Endothelial cell (in vitro differentiated cells): ENCODE measurements at regions not wholly inside any gene's neighbourhood (a gene's known extent, or its start where the extent isn't known, plus 50 kb on each side); places are given as distances from the start of the nearest gene placed in this dataset.

Experiments used
- DNase-seq: peaks from one replicate; pipeline ENCODE4 v3.0.0; 2021; ENCODE audit warnings: low spot score
- H3K27ac Mint-ChIP-seq: one replicate; pipeline ENCODE4 v1.8.0; 2021; ENCODE audit warnings: mixed read lengths, inconsistent platforms; ENCODE audit not compliant: unreplicated experiment
- H3K27me3 Mint-ChIP-seq: one replicate; pipeline ENCODE4 v1.8.0; 2021; ENCODE audit warnings: mild to moderate bottlenecking, moderate library complexity, mixed read lengths, inconsistent platforms; ENCODE audit not compliant: unreplicated experiment
- H3K36me3 Mint-ChIP-seq: one replicate; pipeline ENCODE4 v1.8.0; 2021; ENCODE audit warnings: mild to moderate bottlenecking, low read depth, mixed read lengths, inconsistent platforms; ENCODE audit not compliant: unreplicated experiment
- H3K4me1 Mint-ChIP-seq: one replicate; pipeline ENCODE4 v1.8.0; 2021; ENCODE audit warnings: mild to moderate bottlenecking, mixed read lengths, inconsistent platforms; ENCODE audit not compliant: unreplicated experiment
- H3K4me3 Mint-ChIP-seq: one replicate; pipeline ENCODE4 v1.8.0; 2021; ENCODE audit warnings: mild to moderate bottlenecking, mixed read lengths, inconsistent platforms; ENCODE audit not compliant: unreplicated experiment
- H3K9me3 Mint-ChIP-seq: one replicate; pipeline ENCODE4 v1.8.0; 2021; ENCODE audit warnings: mixed read lengths, inconsistent platforms; ENCODE audit not compliant: unreplicated experiment
- CTCF ChIP-seq: fragments of 200-600 bp; sonication (generic); IDR thresholded peaks from one replicate; pipeline ENCODE4 v1.5.0; 2021; ENCODE audit warnings: antibody characterized with exemption; ENCODE audit not compliant: unreplicated experiment

DNA sequence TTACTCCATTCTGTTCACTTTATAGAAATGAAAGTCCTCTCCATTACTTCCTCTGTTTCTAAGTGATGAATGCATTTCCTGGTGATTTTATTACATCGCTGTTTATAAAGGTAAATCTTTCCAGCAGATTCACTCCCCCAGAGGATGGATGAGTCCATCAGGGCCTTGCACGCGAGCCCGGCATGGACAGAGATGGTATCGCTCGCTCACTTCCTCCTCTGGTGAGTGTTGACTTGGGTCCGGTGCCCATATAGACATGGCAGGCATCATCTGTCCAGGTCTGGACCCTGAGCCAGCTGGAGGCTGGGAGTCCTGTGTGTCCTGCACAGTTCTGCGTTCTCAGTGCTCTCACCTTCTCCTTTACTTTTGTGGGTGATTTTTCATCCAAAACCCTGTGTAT, 733.6 kb upstream of the SALL3 start:
- no peak for TF ChIP-seq CTCF
- peaks cover 8% of the 10 kb centered on the region for H3K27me3 Mint-ChIP-seq
- peaks cover 55% of the 10 kb centered on the region for H3K9me3 Mint-ChIP-seq
- H3K4me1 Mint-ChIP-seq: no peaks in the 10 kb centered on the region
- peaks cover 3% of the 10 kb centered on the region for H3K36me3 Mint-ChIP-seq
- no peak overlapping the region for H3K4me3 Mint-ChIP-seq
- H3K27ac Mint-ChIP-seq: no peak overlapping the region
- no peak for DNase-seq

DNA sequence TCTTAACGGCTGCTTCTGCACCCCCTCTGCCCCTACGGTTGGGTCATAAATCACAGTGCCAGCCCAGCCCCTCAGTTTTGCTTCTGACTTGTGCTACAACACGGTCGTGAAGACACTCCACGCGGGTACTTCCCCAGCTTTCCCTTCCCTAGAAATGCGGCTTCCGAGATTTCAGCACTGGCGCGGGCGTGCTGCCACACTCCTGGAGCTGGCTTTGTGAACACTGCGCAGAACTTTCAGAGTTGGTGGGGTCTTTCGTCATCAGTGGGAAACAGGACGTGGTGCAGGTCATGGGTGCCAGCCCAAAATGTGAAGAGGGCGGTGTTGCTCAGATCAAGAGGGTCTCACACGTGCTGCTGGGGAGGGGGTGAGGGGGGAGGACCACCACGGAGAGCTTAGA, 733.0 kb upstream of the SALL3 start:
- TF ChIP-seq CTCF: no peak
- Mint-ChIP-seq H3K9me3 (peaks cover 50% of the 10 kb centered on the region), H3K27ac (no peak overlapping the region), H3K4me1 (no peaks in the 10 kb centered on the region), H3K27me3 (peaks cover 8% of the 10 kb centered on the region), H3K36me3 (peaks cover 3% of the 10 kb centered on the region), H3K4me3 (no peak overlapping the region)
- no peak for DNase-seq

DNA sequence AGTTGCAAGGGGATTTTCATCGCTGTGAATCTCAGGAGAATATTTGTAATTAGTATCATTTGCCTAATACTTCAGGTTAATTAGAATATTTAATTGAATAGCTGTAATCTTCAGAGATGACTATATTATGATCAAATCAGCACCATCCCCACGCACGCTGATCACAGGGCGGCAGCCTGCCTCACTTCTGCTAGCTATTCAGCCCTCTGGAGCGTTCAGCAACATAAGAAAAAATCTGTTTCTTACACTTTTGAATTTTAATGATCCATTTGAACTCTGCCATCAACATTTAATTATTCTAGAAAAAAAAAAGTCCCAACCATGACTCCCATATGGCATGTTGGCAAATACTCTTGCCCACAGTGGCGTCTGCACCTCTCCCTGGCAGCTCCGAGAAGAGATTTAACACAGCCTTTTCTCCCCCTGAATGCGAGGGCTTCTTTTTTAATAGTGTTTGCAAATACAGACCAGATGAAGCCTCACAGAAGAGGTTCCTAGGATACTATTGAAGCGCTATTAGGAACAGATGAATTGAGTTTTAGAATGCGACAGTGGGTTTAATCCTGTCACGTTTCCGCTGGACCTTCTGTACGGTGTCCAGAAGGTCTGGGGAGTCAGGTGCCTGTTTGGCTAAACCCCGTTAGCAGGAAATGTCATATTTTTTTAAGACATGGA, 731.9 kb upstream of the SALL3 start:
- Mint-ChIP-seq H3K4me1 (no peaks in the 10 kb centered on the region), H3K27me3 (peaks cover 8% of the 10 kb centered on the region), H3K36me3 (peaks cover 3% of the 10 kb centered on the region), H3K4me3 (no peak overlapping the region), H3K27ac (no peak overlapping the region), H3K9me3 (peaks cover 49% of the 10 kb centered on the region)
- no peak for TF ChIP-seq CTCF
- DNase-seq: no peak

GRCh38 chr18:78255013-78255412, 724.6 kb upstream of the SALL3 start:
- Mint-ChIP-seq H3K27me3 (peaks cover 4% of the 10 kb centered on the region), H3K36me3 (no peaks in the 10 kb centered on the region), H3K4me1 (no peaks in the 10 kb centered on the region), H3K27ac (no peak overlapping the region), H3K4me3 (no peak overlapping the region), H3K9me3 (peaks cover 19% of the 10 kb centered on the region)
- no peak for TF ChIP-seq CTCF
- DNase-seq: no peak

- Mint-ChIP-seq H3K36me3 (peaks cover 9% of the 10 kb centered on the region), H3K27ac (no peak overlapping the region), H3K4me1 (no peaks in the 10 kb centered on the region), H3K4me3 (peak overlapping the region; percentile 33), H3K27me3 (no peaks in the 10 kb centered on the region), H3K9me3 (peaks cover 34% of the 10 kb centered on the region)
- no peak for TF ChIP-seq CTCF
- DNase-seq: no peak
Measured at GRCh38 chr18:78268226-78268988, 711.2 kb upstream of the SALL3 start.
